ENCODE measurements at regions not wholly inside any gene's neighbourhood (a gene's known extent, or its start where the extent isn't known, plus 50 kb on each side); places are given as distances from the start of the nearest gene placed in this dataset.

- Histone ChIP-seq H3K4me3 (replicated peaks; ENCODE audit: insufficient read depth, low read length) (no peak overlapping the region), H3K27ac (replicated peaks) (no peak overlapping the region), H3K27me3 (ENCODE audit: insufficient read depth, poor library complexity, severe bottlenecking) (no peaks in the 10 kb centered on the region)
- DNase-seq (ENCODE audit: low read depth in 1 of 2, low spot score in 1 of 2): no peak
- no peak for TF ChIP-seq SPI1 (IDR thresholded peaks at IDR 0.05; ENCODE audit: borderline replicate concordance, low read depth)
- TF ChIP-seq POLR2AphosphoS5 (IDR thresholded peaks at IDR 0.05; ENCODE audit: low read depth): no peak
- TF ChIP-seq REST (IDR thresholded peaks at IDR 0.05; ENCODE audit: insufficient replicate concordance, low read depth): no peak
- TF ChIP-seq CTCF (IDR thresholded peaks at IDR 0.05; ENCODE audit: insufficient read depth, low read length): no peak
- no peak for TF ChIP-seq GABPA (IDR thresholded peaks at IDR 0.05; ENCODE audit: low read depth)
These were observed 141.5 kb upstream of the APCDD1 start for GRCh38 chr18:10313016-10313342.

GRCh38 chr18:10314066-10314465, 140.4 kb upstream of the APCDD1 start:
- no peak for DNase-seq (ENCODE audit: low read depth in 1 of 2, low spot score in 1 of 2)
- no peak overlapping the region for H3K4me3 ChIP-seq (replicated peaks; ENCODE audit: insufficient read depth, low read length)
- no peak for TF ChIP-seq POLR2AphosphoS5 (IDR thresholded peaks at IDR 0.05; ENCODE audit: low read depth)
- TF ChIP-seq SPI1 (IDR thresholded peaks at IDR 0.05; ENCODE audit: borderline replicate concordance, low read depth): no peak
- TF ChIP-seq GABPA (IDR thresholded peaks at IDR 0.05; ENCODE audit: low read depth): no peak
- no peak for TF ChIP-seq CTCF (IDR thresholded peaks at IDR 0.05; ENCODE audit: insufficient read depth, low read length)
- no peak for TF ChIP-seq REST (IDR thresholded peaks at IDR 0.05; ENCODE audit: insufficient replicate concordance, low read depth)
- no peak overlapping the region for H3K27ac ChIP-seq (replicated peaks)
- H3K27me3 ChIP-seq (ENCODE audit: insufficient read depth, poor library complexity, severe bottlenecking): no peaks in the 10 kb centered on the region

- Histone ChIP-seq H3K27me3 (ENCODE audit: insufficient read depth, poor library complexity, severe bottlenecking) (no peaks in the 10 kb centered on the region), H3K27ac (replicated peaks) (no peak overlapping the region), H3K4me3 (replicated peaks; ENCODE audit: insufficient read depth, low read length) (no peak overlapping the region)
- TF ChIP-seq REST (IDR thresholded peaks at IDR 0.05; ENCODE audit: insufficient replicate concordance, low read depth) (no peak), CTCF (IDR thresholded peaks at IDR 0.05; ENCODE audit: insufficient read depth, low read length) (no peak), GABPA (IDR thresholded peaks at IDR 0.05; ENCODE audit: low read depth) (no peak), SPI1 (IDR thresholded peaks at IDR 0.05; ENCODE audit: borderline replicate concordance, low read depth) (no peak), POLR2AphosphoS5 (IDR thresholded peaks at IDR 0.05; ENCODE audit: low read depth) (no peak)
- DNase-seq (ENCODE audit: low read depth in 1 of 2, low spot score in 1 of 2): no peak
These were observed 138.9 kb upstream of the APCDD1 start for GRCh38 chr18:10315522-10315921.

Measured in HL-60 (cell line).